PC-3 (cell line): ENCODE measurements at regions not wholly inside any gene's neighbourhood (a gene's known extent, or its start where the extent isn't known, plus 50 kb on each side); places are given as distances from the start of the nearest gene placed in this dataset.
"Not testable (repeated sequence)": the region's sequence is repeated elsewhere in the genome, so short reads cannot be mapped to it uniquely, and the experiment has no call there.

Experiments used
- ATAC-seq: fragments of 200-7000 bp; cut with Tn5 transposase; 2 replicates; pipeline ENCODE4 v1.9.1; 2020; ENCODE audit warnings: mild to moderate bottlenecking, moderate library complexity
- BruUV-seq: library from RNA; stranded (reverse); fragments of 400-500 nt; replicated peaks from 2 replicates; lab custom pipeline; 2021; lab: Mats Ljungman, UMichigan
- CTCF ChIA-PET: fragments of 300-600 bp; sonication (Branson Sonifier 250); formaldehyde crosslinking; loops from one replicate; lab custom pipeline; 2022; ENCODE audit warnings: antibody characterized with exemption; lab: Charles Lee
- POLR2A ChIA-PET: fragments of 300-600 bp; sonication (Branson Sonifier 250); formaldehyde crosslinking; loops from one replicate; lab custom pipeline; 2022; ENCODE audit warnings: antibody characterized with exemption; ENCODE audit not compliant: unreplicated experiment; lab: Charles Lee
- DNase-seq: peaks from one replicate; pipeline ENCODE4 v3.0.0-alpha.2; 2015
- H2AFZ ChIP-seq: fragments of 300-600 bp; sonication (generic); 2 replicates; pipeline ENCODE4 v1.6.0; 2016; ENCODE audit warnings: antibody characterized with exemption, low read length
- H3F3A ChIP-seq: fragments of 300-600 bp; sonication (generic); one replicate; pipeline ENCODE4 v1.6.0; 2017; ENCODE audit warnings: antibody characterized with exemption, low read length, control low read depth, mild to moderate bottlenecking; ENCODE audit not compliant: unreplicated experiment
- H3K27ac ChIP-seq: fragments of 300-600 bp; sonication (generic); 2 replicates; pipeline ENCODE4 v1.5.1; 2016; ENCODE audit warnings: mild to moderate bottlenecking, low read length
- H3K27me3 ChIP-seq: fragments of 300-600 bp; sonication (generic); 2 replicates; pipeline ENCODE4 v1.6.1; 2016; ENCODE audit warnings: low read length, mixed read lengths
- H3K36me3 ChIP-seq: fragments of 300-600 bp; sonication (generic); 2 replicates; pipeline ENCODE4 v1.6.1; 2016; ENCODE audit warnings: low read depth, mixed run types, low read length, mixed read lengths
- H3K4me1 ChIP-seq: fragments of 300-600 bp; sonication (generic); 2 replicates; pipeline ENCODE4 v1.5.1; 2016; ENCODE audit warnings: low read length; ENCODE audit not compliant: insufficient read depth
- H3K4me2 ChIP-seq: fragments of 300-600 bp; sonication (generic); 2 replicates; pipeline ENCODE4 v1.6.0; 2016; ENCODE audit warnings: low read length
- H3K4me3 ChIP-seq: fragments of 300-600 bp; sonication (generic); 2 replicates; pipeline ENCODE4 v1.5.1; 2016; ENCODE audit warnings: mild to moderate bottlenecking, low read length, mixed read lengths
- H3K79me2 ChIP-seq: fragments of 300-600 bp; sonication (generic); 2 replicates; pipeline ENCODE4 v1.6.1; 2017; ENCODE audit warnings: low read length, mixed read lengths
- H3K9ac ChIP-seq: fragments of 300-600 bp; sonication (generic); 2 replicates; pipeline ENCODE4 v1.6.0; 2016; ENCODE audit warnings: mild to moderate bottlenecking, low read length
- H3K9me2 ChIP-seq: fragments of 300-600 bp; sonication (generic); replicated peaks from 2 replicates; pipeline ENCODE4 v1.6.1; 2016; ENCODE audit warnings: mixed run types, low read length, mixed read lengths
- H3K9me3 ChIP-seq: fragments of 300-600 bp; sonication (generic); 2 replicates; pipeline ENCODE4 v1.6.1; 2016; ENCODE audit warnings: low read length, mixed read lengths
- H4K20me1 ChIP-seq: fragments of 300-600 bp; sonication (generic); 2 replicates; pipeline ENCODE4 v1.6.1; 2016; ENCODE audit warnings: low read length, mixed read lengths
- EZH2 ChIP-seq: fragments of 300-600 bp; sonication (generic); IDR thresholded peaks from one replicate; pipeline ENCODE4 v1.6.1; 2017; ENCODE audit warnings: antibody characterized with exemption, mild to moderate bottlenecking, low read length; ENCODE audit not compliant: unreplicated experiment
- EZH2phosphoT487 ChIP-seq: fragments of 300-600 bp; sonication (generic); IDR thresholded peaks from 2 replicates; pipeline ENCODE4 v1.6.1; 2018; ENCODE audit warnings: mild to moderate bottlenecking, antibody characterized with exemption, low read length, borderline replicate concordance
- intact Hi-C: fragments of 100-400 bp; cut with micrococcal nuclease; formaldehyde crosslinking; loops from 2 replicates; pipeline ENCODE4 v1.9.0; 2023
- TF ChIP-seq, protein P1 (sequence below): fragments of 300-600 bp; sonication (generic); conservative IDR thresholded peaks from 2 replicates; pipeline ENCODE4 v1.5.1; 2017; ENCODE audit warnings: antibody characterized with exemption, low read depth, mild to moderate bottlenecking, low read length

DNA sequence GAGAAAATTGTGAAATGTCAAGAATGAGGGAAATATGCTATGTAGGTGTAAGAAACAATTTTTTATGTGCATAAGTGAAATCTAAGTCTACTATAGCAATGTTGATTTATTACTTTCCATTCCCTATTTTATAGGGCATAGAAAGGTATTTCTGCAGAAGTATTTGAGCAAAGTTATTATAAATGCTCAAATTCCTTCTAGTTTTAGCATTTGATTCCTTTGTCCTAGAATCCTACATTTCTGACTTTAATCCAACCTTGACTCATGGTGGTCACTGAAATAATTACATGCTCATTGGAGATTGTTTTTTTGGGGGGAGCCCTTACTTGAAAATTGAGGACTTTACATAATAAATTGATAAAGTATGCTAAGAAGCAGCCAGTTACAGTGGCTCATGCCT is 716.6 kb upstream of the LUZP2 start:
- H3K9ac ChIP-seq, result no peak overlapping the region
- H2AFZ ChIP-seq, result no peak overlapping the region
- ChIA-PET CTCF (no interaction called here), POLR2A (no interaction called here)
- H3K79me2 ChIP-seq, result no peaks in the 10 kb centered on the region
- no TSS peak for BruUV-seq
- no peak overlapping the region for H3K27ac ChIP-seq
- TF ChIP-seq, protein P1, sequence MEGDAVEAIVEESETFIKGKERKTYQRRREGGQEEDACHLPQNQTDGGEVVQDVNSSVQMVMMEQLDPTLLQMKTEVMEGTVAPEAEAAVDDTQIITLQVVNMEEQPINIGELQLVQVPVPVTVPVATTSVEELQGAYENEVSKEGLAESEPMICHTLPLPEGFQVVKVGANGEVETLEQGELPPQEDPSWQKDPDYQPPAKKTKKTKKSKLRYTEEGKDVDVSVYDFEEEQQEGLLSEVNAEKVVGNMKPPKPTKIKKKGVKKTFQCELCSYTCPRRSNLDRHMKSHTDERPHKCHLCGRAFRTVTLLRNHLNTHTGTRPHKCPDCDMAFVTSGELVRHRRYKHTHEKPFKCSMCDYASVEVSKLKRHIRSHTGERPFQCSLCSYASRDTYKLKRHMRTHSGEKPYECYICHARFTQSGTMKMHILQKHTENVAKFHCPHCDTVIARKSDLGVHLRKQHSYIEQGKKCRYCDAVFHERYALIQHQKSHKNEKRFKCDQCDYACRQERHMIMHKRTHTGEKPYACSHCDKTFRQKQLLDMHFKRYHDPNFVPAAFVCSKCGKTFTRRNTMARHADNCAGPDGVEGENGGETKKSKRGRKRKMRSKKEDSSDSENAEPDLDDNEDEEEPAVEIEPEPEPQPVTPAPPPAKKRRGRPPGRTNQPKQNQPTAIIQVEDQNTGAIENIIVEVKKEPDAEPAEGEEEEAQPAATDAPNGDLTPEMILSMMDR, result no peak
- H3K9me3 ChIP-seq, result no peaks in the 10 kb centered on the region
- H3F3A ChIP-seq, result no peaks in the 10 kb centered on the region
- no peaks in the 10 kb centered on the region for H3K9me2 ChIP-seq
- ATAC-seq, result no peak
- no peak overlapping the region for H3K4me3 ChIP-seq
- H3K4me1 ChIP-seq, result no peaks in the 10 kb centered on the region
- DNase-seq, result no peak
- H3K4me2 ChIP-seq, result no peak overlapping the region
- H4K20me1 ChIP-seq, result no peaks in the 10 kb centered on the region
- intact Hi-C loops, result no loop called here
- no peaks in the 10 kb centered on the region for H3K27me3 ChIP-seq
- no peaks in the 10 kb centered on the region for H3K36me3 ChIP-seq

DNA sequence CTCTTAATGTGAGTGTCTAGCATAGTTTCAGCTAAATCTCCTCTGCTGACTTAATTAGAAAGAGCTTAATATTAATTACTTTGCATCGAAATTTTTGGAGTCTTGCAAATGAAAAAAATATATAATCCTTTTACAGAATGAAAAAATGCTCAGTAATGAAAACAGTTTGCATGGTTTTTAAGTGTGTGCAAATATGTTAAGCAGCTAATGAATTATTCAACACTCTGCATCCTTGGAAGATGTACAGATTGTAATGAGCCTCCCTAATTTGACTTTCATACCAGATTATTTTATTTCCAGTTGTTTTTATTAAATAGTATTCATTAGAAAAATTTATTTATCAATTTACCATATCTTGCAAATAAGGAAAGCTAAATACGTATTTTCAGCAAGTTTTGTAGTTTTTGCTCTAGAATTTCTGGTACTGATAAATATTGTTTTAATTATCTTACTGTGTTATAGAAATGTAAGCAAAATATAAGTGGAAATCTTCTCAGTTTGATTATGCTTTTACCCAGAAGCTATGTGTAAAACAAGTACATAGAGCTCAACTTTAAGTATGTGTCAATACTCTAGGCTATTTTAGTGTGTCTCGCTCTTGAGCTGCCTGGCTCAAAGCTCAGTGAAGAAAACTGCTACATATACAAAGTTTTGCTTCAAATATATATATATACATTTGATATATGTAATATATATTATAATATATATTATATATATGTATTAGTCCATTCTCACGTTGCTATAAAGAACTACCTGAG is 714.9 kb upstream of the LUZP2 start:
- TF ChIP-seq EZH2phosphoT487 (no peak), EZH2 (no peak)
- TF ChIP-seq, protein P1, result no peak
- CTCF ChIA-PET, result no interaction called here

DNA sequence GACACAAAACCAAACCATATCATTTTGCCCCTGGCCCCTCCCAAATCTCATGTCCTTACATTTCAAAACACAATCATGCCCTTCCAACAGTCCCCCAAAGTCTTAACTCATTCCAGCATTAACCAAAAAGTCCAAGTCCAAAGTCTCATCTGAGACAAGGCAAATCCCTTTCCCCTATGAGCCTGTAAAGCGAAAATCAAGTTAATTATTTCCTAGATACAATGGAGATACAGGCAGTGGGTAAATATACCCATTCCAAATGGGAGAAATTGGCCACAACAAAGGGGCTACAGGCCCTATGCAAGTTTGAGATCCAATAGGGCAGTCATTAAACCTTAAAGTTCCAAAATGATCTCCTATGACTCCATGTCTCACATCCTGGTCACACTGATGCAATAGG is 709.9 kb upstream of the LUZP2 start:
- H3K9me2 ChIP-seq, H3K27ac ChIP-seq, H4K20me1 ChIP-seq, BruUV-seq, H3K27me3 ChIP-seq, H3K9me3 ChIP-seq, H3K79me2 ChIP-seq, H2AFZ ChIP-seq, H3K4me2 ChIP-seq, H3K9ac ChIP-seq, ATAC-seq, DNase-seq, H3K36me3 ChIP-seq, H3F3A ChIP-seq, CTCF ChIA-PET, POLR2A ChIA-PET, intact Hi-C loops, H3K4me3 ChIP-seq: not testable (repeated sequence)
- H3K4me1 ChIP-seq, result peaks cover 13% of the 10 kb centered on the region

More for the DNA sequence above, 714.9 kb upstream of the LUZP2 start:
- H3K4me2 ChIP-seq, result no peak overlapping the region
- no TSS peak for BruUV-seq
- no peaks in the 10 kb centered on the region for H3K4me1 ChIP-seq
- no peak overlapping the region for H3K4me3 ChIP-seq
- H2AFZ ChIP-seq, result no peak overlapping the region
- no peaks in the 10 kb centered on the region for H4K20me1 ChIP-seq
- intact Hi-C loops, result no loop called here
- POLR2A ChIA-PET, result no interaction called here
- ATAC-seq, result no peak
- no peaks in the 10 kb centered on the region for H3K27me3 ChIP-seq
- no peak for DNase-seq
- no peaks in the 10 kb centered on the region for H3K79me2 ChIP-seq
- no peaks in the 10 kb centered on the region for H3K9me2 ChIP-seq
- no peaks in the 10 kb centered on the region for H3K9me3 ChIP-seq
- H3K9ac ChIP-seq, result no peak overlapping the region
- H3F3A ChIP-seq, result no peaks in the 10 kb centered on the region
- no peaks in the 10 kb centered on the region for H3K36me3 ChIP-seq
- no peak overlapping the region for H3K27ac ChIP-seq
